ENCODE measurements at regions not wholly inside any gene's neighbourhood (a gene's known extent, or its start where the extent isn't known, plus 50 kb on each side); places are given as distances from the start of the nearest gene placed in this dataset.
A peak's percentile ranks its signal among the peaks of the same experiment; 100 is the strongest.

DNA sequence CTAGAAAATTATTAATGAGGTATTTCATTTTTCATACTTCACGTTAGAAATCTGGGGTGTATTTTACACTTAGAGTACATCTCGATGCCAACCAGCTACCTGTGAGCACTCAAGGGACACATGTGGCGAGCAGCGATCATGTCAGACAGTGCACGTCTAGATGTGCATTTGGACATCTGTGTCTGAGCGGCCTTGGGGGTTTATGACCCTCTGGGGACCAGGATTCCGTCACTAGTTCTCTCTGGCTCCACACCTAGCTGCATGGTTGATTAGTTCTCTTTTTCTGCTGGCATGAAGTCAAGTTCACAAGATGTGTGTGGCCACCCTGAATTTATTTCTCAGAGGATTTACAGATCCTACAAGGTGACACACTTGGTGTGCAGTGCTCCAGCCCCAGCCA lies 192.2 kb downstream of the TSN start:
- Histone ChIP-seq H3K4me3 (no peak overlapping the region), H3K27ac (no peak overlapping the region)

DNA sequence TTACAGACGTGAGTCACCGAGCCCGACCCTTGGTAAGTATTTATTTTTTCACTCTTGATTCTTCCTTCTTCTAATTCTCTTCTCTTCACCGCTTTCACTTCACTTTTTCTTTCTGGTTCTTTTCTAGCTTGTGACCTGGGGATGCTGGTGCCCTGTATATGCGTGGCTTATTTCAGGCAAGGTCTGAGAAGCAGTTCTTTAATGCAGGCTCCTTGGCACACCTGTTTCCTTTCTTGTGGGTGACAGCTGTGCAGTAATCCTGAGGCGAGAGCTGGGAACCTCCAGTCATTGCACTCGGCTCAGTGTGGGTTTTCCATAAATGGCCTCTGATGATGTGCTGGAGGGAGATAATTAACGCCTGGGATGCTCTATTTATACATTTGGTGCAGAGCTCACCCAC lies 193.8 kb downstream of the TSN start:
- H3K4me3 ChIP-seq: no peak overlapping the region
- no peak overlapping the region for H3K27ac ChIP-seq

DNA sequence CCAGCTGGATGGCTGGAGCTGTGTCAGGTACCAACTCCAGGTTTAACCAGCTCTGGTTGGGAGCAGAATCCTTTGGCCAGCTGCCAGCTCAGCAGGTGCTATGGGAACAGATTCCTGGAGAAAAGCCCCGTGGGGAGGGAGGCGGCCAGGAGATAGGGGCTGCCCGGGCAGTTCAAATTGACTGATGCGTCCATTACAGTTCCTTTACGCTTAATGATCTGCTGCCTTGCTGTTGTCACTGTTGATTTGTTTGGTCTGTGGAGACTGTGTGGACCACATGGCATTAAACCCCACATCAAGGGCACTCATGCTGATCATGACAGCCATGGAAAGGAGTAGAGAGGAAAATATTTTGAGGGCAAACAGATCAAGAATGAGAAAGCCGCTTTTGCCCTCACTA lies 200.0 kb downstream of the TSN start:
- Histone ChIP-seq H3K27ac (no peak overlapping the region), H3K4me3 (no peak overlapping the region)

DNA sequence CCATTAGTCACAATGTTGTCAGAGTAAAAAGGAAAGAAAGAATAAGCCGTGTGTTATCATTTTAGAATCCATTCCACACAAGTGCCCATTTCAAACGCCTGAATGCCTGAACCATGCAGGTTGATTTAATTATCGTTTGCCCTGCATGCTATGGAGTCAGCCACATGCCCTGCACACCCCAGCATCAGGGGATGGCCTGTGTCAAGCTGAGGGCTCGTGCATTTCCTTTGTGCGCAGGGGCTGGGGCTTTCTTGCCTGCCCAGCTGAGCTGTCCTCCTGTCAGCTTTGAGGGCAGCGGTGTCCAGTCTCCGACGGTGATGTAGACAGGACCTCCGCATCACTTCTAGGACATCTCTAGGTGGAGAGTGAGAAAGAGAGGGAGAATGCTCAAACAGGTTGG lies 200.4 kb downstream of the TSN start:
- no peak overlapping the region for H3K27ac ChIP-seq
- H3K4me3 ChIP-seq: no peak overlapping the region

DNA sequence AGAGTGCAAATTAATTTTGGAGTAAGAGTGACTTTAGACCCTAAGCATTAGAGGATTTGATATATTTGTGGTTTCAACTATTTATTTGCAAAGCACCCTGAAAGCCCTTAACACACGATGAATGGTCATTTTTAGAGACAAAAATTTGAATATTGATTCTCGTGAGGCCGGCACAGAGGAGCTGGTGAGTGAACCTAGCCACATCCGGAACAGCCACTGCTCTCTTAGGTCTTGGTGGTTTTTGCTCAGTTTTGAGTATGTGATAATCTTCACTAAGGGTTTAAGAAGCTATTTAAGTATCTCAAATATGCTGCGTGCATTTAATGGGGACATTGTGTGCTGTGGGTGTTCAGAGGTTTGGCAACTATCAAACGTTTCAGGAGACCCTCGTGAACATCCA lies 204.8 kb downstream of the TSN start:
- Histone ChIP-seq H3K4me3 (no peak overlapping the region), H3K27ac (no peak overlapping the region)

DNA sequence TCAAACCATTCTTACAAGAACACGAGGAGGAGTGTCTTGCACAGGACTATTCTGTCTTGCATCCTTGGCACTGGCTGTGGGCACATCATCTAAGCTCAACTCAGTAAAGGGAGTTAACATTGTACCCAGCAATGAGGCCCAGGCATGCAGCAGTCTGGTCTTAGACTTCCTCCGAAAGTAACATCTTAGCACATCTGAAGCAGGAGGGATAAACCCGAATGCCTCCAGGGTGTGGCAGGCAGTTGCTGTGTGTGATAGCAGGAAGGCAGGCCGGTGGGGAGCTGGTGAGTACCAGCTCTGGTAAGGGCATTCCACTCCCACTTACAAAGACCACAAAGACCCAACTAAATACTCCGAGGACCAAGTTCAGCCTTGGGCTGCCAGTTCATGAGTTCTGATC lies 206.3 kb downstream of the TSN start:
- Histone ChIP-seq H3K27ac (no peak overlapping the region), H3K4me3 (no peak overlapping the region)

DNA sequence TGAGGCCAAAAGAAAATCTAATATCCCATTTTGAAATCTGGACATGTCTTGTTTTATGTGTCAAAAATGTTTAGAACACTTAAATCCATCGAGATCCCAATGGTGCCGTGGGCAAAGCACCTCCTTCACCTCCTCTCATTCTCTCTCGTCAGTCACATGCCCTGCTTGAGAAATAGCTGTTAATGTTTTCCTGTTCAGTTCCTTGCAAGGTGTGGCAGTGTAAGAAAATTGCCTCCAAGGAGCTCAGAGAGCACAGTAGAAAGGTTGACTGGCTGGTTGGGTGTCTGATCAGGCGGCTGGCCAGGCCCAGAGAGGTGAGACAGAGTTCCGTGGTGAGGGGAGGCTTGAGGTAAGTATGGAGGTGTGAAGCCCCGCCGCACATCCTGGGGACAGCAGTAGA lies 210.2 kb downstream of the TSN start:
- H3K4me3 ChIP-seq: no peak overlapping the region
- H3K27ac ChIP-seq: no peak overlapping the region

DNA sequence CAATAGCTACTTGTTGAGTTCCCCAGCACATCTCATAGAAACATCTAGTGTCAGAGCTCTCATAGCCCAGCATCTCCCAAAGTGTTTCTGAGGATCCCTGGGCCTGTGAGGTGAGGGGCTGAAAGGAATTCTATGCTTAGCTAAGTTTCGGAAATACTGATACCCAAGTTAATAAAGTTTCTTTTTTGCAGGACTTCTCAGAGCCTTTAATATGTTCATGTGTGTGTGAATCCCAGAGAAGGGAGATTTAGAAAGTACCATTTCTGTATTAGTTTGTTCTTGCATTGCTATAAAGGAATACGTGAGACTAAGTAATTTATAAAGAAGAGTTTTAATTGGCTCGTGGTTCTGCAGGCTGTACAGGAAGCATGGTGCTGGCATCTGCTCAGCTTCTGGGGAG lies 211.2 kb downstream of the TSN start:
- Histone ChIP-seq H3K4me3 (no peak overlapping the region), H3K27ac (no peak overlapping the region)

DNA sequence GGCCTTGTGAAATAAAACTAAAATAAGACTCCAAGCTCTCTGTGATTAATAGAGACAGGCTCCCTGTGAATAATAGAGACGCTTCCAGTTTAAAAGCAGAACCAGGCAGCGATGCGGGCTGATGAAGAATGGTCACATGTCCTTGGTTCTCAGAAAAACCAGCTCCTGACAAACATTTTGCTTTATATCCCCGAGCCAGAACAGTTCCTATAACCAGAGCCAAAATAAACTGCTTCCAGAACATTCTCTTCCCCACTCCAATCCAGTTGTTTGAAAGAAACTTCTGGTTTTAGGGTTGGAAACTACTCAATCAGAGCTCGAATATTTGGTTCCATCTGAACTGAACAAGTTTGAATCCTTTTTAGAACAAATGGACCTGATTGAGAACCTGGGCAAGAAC lies 213.7 kb downstream of the TSN start:
- Histone ChIP-seq H3K27ac (peak overlapping the region in 12 of 21 experiments; percentile 11 to 77 (median 48)), H3K4me3 (no peak overlapping the region)

DNA sequence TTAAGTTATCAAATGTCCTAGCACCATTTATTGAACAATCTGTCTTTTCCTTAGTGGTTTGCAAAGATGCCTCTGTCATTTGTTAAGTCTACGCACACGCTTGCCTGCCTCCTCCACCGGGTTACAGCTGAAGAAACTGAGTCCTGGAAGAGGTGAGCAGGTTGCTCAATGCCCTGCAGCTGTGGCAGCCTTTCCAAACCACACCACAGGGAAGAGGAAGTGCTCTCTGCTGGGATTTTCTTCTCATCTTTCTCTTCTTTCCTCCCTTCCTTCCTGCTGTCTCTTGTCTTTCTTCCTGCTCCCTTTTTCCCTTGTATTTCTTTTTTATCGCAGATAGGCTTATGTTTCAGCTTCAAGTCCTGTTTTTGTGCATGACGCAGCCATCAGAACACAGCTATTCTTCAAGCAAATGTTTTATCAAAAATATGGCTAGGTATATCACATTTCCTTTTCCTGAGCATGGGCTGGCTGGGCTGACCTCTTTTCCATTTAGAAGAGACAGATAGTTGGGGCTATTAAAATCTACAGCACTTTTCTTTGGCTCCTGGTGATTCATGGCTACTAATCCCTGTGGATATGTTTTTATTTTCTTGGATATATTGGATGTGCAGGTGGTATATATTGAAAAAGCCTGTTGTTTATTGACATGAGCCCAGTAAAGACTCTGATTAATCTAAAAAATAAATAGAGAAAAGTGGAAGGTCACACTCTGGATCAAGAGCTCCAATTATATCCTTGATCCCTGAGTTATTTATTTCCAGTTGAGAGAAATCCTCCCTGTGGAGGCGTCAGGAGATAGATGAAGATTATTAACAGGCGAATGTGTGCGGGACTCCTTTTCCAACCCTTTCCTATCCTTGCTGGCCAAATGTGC lies 214.6 kb downstream of the TSN start:
- peak overlapping the region in 9 of 21 experiments; percentile 11 to 77 (median 45) for H3K27ac ChIP-seq
- no peak overlapping the region for H3K4me3 ChIP-seq

DNA sequence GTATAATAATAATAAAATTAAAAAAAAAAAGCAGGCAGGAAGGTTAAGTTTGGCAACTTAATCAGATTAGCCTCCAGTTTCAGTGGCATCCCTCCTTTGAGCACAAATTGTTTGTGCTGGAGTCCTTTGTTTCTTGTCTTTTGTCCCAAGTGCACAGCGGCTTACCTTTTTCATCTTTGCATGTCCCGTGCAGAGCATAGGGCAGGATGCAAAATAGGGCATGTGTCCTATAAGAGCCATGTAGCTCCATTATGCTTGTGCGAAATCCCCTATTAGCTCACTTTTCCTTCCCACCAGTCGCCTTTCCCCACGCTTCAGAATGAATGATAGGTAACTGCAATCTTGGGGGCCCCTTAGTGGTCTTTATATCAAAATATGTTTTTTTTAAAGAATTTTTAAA lies 216.8 kb downstream of the TSN start:
- Histone ChIP-seq H3K27ac (no peak overlapping the region), H3K4me3 (no peak overlapping the region)

DNA sequence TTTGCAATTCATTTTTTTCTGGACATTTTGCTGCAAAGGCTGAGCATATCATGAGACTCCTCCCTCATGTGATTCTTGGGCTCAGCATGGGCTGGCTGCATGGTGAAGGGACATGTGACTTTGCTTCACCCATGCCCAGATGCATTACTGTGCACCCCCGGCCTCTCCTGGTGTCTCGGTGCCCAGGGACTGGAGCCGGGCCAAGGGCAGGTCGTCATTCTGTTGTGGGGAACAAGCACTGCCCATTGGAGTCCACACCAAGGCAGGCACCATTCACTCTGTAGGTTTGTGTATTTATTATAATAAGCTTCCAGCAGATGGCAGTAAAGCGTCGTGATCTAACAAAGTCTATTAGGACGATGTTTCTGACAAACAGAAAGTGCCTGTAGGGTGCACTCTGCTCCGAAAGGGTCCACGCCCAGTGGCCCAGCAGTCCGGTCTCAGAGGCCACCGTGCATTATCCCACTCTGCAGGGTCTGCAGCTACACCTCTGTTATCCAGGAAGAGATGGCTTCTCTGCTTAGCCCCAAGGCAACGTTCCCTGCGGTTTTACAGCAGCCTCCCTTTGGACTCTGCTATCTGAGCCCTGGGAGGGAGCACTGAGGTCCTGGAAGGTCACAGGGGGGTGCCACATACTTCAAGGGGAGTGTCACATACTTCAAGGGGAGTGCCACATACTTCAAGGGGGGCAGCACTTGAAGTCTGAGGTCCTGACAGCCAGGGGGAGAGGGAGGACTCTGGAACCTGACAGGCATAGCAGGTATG lies 219.6 kb downstream of the TSN start:
- Histone ChIP-seq H3K27ac (no peak overlapping the region), H3K4me3 (peak overlapping the region in 4 of 7 experiments; percentile 21 to 28 (median 25))

DNA sequence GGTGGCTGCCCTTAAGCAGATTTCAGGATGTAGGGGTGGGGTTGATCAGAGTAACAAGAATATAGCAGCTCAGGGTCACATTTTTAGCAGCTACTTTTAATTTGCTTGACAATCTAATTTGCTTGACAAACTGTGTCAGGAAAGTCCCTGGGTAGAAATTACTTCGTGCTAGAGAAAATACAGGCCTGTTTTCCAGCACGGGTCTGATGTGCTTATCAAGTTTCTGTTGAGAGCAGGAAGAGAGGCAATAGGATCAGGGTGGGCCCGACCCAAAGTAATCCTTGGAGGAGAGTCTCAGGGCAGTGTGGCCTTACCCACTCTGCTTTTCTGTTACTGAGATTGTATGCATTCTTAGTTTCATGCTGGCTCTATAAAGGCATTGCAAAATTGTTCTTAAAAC lies 221.5 kb downstream of the TSN start:
- H3K27ac ChIP-seq: peak overlapping the region in 1 of 21 experiments; percentile 5
- no peak overlapping the region for H3K4me3 ChIP-seq

DNA sequence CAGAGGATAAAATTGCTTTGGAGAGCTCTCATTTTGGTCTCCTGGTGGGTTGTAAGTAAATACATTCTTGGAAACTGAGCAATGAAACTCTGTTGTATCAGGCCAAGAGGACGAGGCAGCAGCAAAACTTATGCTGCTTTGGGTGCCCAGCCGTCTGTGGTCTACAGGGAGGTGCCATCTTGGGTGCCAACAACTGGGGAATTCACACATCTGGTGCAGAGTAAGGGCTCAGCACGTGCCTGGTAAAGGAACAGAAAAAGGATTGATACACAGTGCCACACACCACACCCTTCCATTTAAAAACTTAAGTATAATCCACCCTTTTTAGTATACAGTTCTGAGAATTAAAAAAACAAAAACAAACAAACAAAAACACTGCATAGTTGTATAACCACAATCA lies 221.9 kb downstream of the TSN start:
- peak overlapping the region in 1 of 21 experiments; percentile 5 for H3K27ac ChIP-seq
- H3K4me3 ChIP-seq: no peak overlapping the region

DNA sequence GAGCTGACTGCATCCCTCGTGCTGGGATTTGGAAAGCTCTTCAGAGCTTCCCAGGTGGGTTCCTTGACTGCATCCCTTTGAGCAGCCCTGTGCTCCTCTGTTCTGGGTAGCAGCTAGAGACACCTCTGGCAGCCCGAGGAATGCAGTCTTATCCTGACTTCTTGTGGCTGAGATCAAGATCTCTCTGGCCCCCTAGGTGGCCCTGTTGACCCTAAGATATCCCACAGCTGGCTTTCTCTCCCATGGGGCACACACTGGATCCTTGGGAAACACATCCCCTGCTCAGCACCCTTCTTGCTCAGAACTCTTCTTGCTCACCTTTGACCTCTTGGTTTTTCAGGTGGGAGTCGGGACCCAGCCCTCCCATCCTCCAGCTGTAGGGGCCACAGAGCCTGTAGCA lies 237.2 kb downstream of the TSN start:
- no peak overlapping the region for H3K4me3 ChIP-seq
- H3K27ac ChIP-seq: no peak overlapping the region

DNA sequence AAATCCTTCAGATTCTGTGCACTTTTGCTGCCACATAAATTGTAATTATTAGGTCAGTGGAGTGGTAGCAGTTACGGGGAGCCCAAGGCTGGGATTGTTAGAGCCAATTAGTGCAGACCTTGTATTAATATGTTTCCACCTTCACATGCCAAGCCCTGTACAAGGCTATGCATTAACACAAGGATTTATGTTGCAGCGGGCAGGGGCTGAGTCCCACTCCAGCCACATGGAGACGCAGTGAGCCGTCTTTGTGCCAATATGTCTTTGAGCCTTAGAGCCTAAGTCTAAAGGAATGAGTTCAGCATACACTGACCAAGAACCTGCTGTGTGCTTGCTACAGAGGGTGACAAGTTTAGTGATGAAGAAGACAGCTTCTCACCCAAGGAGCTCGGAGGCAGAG lies 238.2 kb downstream of the TSN start:
- no peak overlapping the region for H3K4me3 ChIP-seq

DNA sequence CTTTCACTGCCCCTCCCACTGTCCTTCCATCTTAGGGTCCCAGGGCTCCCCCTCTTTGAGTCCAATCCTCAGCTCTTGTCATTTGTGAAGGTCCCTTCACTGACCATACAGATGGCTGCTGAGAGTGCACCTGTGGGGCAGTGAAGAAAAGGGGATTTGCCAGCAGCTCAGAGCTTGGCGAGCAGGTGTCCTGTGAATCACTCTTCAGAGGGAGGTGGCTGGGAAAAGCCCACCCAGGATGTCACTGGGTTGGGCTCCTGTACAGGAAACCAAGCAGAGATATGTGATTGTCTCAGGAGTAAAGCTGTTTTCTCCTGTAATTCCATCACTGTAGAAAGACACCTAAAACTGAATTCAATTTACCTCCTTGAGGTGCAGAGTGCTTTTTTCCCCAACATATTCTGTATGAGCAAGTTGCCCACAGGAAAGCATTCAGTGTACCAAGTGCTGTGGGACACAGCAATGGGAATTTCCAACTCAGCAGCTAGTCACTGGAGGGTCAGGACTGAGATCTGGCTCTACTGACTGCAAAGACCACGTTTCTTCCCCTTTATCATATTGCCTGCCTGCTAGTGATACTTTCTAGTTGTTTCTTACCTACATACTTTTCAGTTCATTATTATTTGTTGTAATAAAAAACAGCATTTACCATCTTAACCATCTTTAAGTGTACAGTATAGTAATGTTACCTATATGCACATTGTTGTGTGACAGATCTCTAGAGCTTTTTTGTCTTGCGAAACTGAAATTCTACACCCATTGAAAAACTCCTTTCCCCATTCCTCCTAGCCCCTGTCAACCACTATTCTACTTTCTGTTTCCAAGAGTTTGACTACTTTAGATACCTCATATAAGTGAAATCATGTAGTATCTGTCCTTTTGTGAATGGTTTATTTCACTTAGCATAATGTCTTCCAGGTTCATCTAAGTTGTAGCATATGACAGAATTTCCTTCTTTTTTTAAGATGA lies 239.1 kb downstream of the TSN start:
- Histone ChIP-seq H3K27ac (no peak overlapping the region), H3K4me3 (no peak overlapping the region)

More for the DNA sequence above, 238.2 kb downstream of the TSN start:
- no peak overlapping the region for H3K27ac ChIP-seq

DNA sequence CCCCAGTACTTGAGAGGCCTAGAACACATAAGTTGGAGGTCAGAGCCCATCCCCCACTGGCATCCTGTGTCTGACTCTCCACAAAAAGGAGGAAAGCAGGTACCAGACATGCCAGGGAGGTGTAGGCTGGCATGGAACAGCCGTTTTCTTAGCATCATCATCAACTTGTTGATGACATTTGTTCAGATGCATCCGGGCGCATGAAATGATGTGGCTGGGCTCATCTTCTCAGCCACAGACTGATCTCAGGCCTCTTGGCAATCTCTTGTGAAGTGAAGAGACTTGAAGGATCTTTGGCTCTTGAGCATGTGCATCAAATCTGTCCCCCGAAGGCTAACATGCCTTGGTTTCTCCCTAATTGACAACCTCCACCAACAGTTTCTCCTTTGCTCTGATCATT lies 243.3 kb downstream of the TSN start:
- no peak overlapping the region for H3K4me3 ChIP-seq

DNA sequence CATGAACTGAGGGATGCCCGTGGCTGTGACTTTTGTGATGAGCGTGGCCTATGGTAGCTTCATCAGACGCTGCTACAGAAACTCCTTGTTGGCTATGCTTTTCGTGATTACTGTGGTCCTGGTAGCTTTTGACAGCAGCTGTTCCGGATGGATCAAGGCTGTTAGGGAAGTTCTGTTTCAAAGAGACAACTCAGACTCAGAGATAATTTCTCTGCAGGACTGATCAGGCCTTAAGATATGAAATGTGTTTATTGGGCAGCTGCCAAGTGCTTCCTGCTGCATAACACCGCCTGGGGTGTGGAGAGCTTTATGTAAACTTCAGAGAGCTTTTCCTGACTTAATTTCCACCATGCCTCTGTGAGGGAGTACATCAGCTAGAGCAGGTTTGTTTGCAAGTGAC lies 243.8 kb downstream of the TSN start:
- Histone ChIP-seq H3K4me3 (no peak overlapping the region), H3K27ac (no peak overlapping the region)

More for the DNA sequence above, 243.3 kb downstream of the TSN start:
- no peak overlapping the region for H3K27ac ChIP-seq
